ENCODE measurements at regions not wholly inside any gene's neighbourhood (a gene's known extent, or its start where the extent isn't known, plus 50 kb on each side); places are given as distances from the start of the nearest gene placed in this dataset.
"Not testable (repeated sequence)": the region's sequence is repeated elsewhere in the genome, so short reads cannot be mapped to it uniquely, and the experiment has no call there.

DNA sequence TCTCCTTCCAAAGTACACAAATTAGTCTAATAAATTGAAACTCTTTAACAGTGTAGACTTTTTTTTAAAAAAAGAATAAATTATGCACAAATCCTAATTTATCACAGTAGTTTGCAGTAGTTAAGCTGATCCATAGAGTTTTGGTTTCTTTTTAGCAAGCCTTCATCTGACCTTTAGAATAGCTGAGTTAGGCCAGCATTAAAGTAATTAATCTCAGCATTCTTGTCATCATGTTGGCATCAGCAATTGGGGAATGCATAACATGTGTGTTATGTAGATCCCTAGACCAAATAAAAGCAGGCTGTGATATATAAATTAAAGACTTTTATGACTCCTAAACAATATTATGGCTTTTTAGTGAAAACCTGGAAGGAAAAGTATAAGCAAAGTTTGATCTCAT, 426.5 kb upstream of the PABPC4L start:
- DNase-seq, result no peak

DNA sequence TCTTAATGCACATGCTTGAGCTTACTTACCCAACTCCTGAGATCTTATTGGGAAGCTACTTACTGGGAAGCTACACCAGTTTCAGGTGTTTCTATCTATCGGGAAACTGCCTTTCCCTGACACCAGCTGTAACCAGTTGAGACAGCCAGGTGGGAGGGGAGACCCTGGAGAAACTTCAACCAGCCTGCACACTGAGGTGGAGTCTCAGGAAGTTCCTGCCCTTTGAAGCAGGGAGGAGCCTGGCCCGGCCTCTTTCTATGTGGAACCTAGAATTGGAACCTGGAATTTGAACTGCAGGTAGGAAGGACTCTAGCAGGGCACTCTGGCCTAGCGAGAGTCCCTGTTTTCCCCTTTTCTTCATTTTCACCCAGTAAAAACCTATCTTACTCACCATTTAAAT, 425.8 kb upstream of the PABPC4L start:
- DNase-seq, result no peak

GRCh38 chr4:134624365-134624764, 422.8 kb upstream of the PABPC4L start:
- no peak for DNase-seq

- not testable (repeated sequence) for DNase-seq
Measured at GRCh38 chr4:134622626-134623575, 421.3 kb upstream of the PABPC4L start.

GRCh38 chr4:134622199-134622598, 420.6 kb upstream of the PABPC4L start:
- DNase-seq, result no peak

DNA sequence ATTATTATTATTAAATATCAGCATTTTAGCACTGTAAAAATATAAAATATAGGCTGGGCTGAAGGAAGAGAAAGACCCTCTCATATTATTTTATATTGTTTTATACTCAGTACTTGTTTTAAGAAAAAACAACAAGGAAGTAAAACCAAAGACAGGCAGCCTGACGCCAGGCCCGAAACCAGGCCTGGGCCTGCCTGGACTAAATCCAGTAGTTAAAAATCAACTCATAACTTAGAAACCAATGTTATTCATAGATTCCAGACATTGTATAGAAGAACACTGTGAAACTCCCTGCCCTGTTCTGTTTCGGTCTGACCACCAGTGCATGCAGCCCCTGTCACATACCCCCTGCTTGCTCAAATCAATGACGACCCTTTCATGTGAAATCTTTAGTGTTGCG, 420.1 kb upstream of the PABPC4L start:
- not testable (repeated sequence) for DNase-seq

- no peak for DNase-seq
Measured at GRCh38 chr4:134610956-134611355, 409.4 kb upstream of the PABPC4L start.

GRCh38 chr4:134610172-134610571, 408.6 kb upstream of the PABPC4L start:
- DNase-seq, result no peak

- DNase-seq, result no peak
Measured at GRCh38 chr4:134601706-134602105, 400.1 kb upstream of the PABPC4L start.

- DNase-seq, result no peak
Measured at GRCh38 chr4:134591326-134591725, 389.7 kb upstream of the PABPC4L start.

GRCh38 chr4:134585972-134586371, 384.4 kb upstream of the PABPC4L start:
- DNase-seq, result no peak

- no peak for DNase-seq
Measured at GRCh38 chr4:134567461-134567860, 365.9 kb upstream of the PABPC4L start.

GRCh38 chr4:134560728-134561127, 359.1 kb upstream of the PABPC4L start:
- DNase-seq, result no peak

DNA sequence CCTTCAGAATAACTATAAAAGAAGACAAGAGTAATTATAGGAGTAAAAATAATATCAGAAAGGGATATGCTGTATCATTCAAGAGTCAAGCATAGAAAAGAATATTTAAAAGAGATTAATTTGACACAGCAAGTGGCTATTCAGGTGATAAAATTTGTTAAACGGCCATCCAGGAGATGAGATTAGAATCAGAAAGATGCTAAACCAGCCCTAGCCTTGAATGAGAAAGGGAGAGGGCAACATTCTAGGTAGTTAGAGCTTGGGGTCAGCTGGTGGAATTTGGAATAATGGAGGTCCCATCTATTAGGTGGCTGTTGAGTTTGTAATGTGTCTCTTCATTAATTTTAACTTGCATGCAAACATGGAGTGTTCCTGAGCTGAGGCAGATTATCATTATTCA, 350.5 kb upstream of the PABPC4L start:
- no peak for DNase-seq

- DNase-seq, result no peak
Measured at GRCh38 chr4:134551348-134551747, 349.8 kb upstream of the PABPC4L start.

- DNase-seq, result no peak
Measured at GRCh38 chr4:134548052-134548628, 346.6 kb upstream of the PABPC4L start.

DNA sequence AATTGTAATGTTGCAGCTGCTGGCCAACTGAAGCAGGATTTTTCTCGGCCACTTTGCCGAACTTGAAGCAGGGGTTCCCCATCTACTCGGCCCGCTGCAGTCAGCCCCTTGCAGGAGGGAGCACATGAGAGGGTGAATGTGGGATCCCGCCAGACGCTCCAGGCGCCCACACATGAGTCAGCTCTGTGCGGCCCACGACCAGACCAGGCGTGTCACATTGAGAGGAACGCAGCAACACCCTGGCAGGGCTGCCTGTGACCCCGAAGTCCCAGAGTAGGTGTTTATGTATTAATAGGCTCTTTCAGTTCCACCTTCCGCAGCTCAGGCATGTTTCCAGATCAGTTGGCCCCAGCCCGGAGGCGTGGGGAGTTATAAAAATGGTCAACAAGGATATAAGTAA, 344.7 kb upstream of the PABPC4L start:
- no peak for DNase-seq

GRCh38 chr4:134544303-134544770, 342.7 kb upstream of the PABPC4L start:
- no peak for DNase-seq

DNA sequence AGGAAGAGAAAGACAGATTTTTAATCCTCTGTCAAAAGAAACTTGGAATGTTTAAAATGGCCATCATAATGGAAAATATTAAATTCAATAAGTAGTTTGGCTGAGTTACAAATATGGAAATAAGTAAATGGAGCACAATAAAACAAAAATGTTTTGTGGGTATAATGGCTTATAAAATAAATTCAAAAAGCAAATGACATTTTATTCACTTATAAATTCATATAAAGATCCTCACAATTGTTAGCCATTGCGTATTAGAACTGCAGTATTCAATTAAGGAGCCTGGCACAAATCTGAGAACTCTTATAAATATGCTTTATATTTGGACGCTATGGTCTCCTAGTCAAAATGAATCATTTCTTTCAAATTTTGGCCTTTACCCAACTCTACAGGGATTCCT, 339.0 kb upstream of the PABPC4L start:
- no peak for DNase-seq

DNA sequence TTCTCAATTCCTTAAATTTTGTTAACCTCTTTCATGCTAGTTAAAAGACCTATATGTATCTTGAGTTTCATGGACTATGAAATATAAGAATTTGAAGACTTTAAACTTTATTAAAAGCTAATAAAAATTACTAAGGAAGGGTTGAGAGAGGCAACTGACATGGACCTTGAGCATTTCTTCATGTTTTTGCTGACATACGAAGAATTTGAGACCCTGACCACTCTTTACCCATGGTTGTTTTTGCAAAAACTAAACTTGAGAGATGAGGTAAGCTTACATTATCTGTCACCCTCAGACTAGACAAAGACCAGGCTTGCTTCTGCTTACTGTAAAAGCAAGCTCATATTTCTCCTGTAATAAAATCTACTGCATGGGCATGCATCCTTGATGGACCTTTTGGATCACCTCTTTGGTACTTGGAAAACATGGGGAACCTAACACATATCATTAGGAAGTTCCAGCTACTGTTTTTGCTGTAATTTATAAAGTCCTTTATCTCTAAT, 338.2 kb upstream of the PABPC4L start:
- DNase-seq, result no peak

- no peak for DNase-seq
Measured at GRCh38 chr4:134537701-134538100, 336.1 kb upstream of the PABPC4L start.

GRCh38 chr4:134533068-134533467, 331.5 kb upstream of the PABPC4L start:
- DNase-seq, result no peak

DNA sequence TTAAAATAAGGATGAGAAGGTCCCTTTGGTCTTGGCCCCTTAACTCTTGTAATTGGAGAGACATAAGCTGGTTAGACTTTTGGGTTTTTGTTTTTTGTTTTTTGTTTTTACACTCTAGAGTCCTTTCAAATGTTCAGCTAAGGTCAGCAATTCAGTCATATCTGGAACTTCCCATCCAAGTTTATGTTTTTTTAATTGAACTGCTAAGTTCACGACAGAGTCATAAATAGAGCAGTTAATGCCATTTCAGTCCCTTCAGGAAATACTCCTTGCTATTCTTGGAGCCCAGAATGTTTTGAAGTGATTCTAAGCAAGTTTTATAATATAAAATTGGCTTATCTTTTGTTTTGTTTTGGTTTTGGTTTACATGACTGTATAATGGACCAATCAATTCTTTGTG, 329.4 kb upstream of the PABPC4L start:
- DNase-seq, result no peak

All from nucleus accumbens (tissue), 56 donors.